SK-N-SH treated with all-trans-retinoic acid at 6 μM for 48 hours (cell line): ENCODE measurements at regions not wholly inside any gene's neighbourhood (a gene's known extent, or its start where the extent isn't known, plus 50 kb on each side); places are given as distances from the start of the nearest gene placed in this dataset.

ENCODE experiments used
- ATAC-seq: fragments of 200-7000 bp; cut with Tn5 transposase; 3 replicates; pipeline ENCODE4 v1.9.1; 2020; ENCODE audit warnings: mild to moderate bottlenecking, moderate library complexity
- ARNTL ChIP-seq: fragments of 450-650 bp; formaldehyde crosslinking; IDR thresholded peaks from 2 replicates; pipeline ENCODE4 v1.5.0; 2020; ENCODE audit warnings: low read depth, mild to moderate bottlenecking, moderate library complexity, borderline replicate concordance
- BACH2 ChIP-seq: fragments of 250-450 bp; sonication (Bioruptor Pico); IDR thresholded peaks from 2 replicates; pipeline ENCODE4 v1.9.0; 2021; ENCODE audit warnings: mild to moderate bottlenecking, borderline replicate concordance
- CSDC2 ChIP-seq: fragments of 250-450 bp; sonication (Bioruptor Pico); IDR thresholded peaks from 2 replicates; pipeline ENCODE4 v1.5.0; 2020; ENCODE audit warnings: mild to moderate bottlenecking, moderate library complexity
- ESRRG ChIP-seq: fragments of 250-450 bp; sonication (Bioruptor Pico); IDR thresholded peaks from 2 replicates; pipeline ENCODE4 v1.6.1; 2021; ENCODE audit warnings: mild to moderate bottlenecking
- GLIS3 ChIP-seq: fragments of 250-450 bp; sonication (Bioruptor Pico); IDR thresholded peaks from 2 replicates; pipeline ENCODE4 v1.5.0; 2020; ENCODE audit warnings: mild to moderate bottlenecking, moderate library complexity
- ISL1 ChIP-seq: fragments of 250-450 bp; sonication (Bioruptor Pico); IDR thresholded peaks from 2 replicates; pipeline ENCODE4 v2.1.2; 2022; ENCODE audit warnings: mild to moderate bottlenecking, moderate library complexity
- OSR1 ChIP-seq: fragments of 250-450 bp; sonication (Bioruptor Pico); IDR thresholded peaks from 2 replicates; pipeline ENCODE4 v1.8.0; 2022; ENCODE audit warnings: moderate library complexity, mild to moderate bottlenecking, inconsistent platforms
- PPARA ChIP-seq: fragments of 250-450 bp; sonication (Bioruptor Pico); IDR thresholded peaks from 2 replicates; pipeline ENCODE4 v1.5.0; 2020; ENCODE audit warnings: mild to moderate bottlenecking, borderline replicate concordance
- RARB ChIP-seq: fragments of 250-450 bp; sonication (Bioruptor Pico); IDR thresholded peaks from 2 replicates; pipeline ENCODE4 v1.8.0; 2021; ENCODE audit warnings: mild to moderate bottlenecking, moderate library complexity
- SNAI2 ChIP-seq: fragments of 250-450 bp; sonication (Bioruptor Pico); IDR thresholded peaks from 2 replicates; pipeline ENCODE4 v1.5.0; 2020; ENCODE audit warnings: mild to moderate bottlenecking, moderate library complexity
- TCF4 ChIP-seq: fragments of 250-450 bp; sonication (Bioruptor Pico); IDR thresholded peaks from 2 replicates; pipeline ENCODE4 v1.8.0; 2021; ENCODE audit warnings: mild to moderate bottlenecking, moderate library complexity, borderline replicate concordance
- TOX ChIP-seq: fragments of 250-450 bp; sonication (Bioruptor Pico); IDR thresholded peaks from 2 replicates; pipeline ENCODE4 v1.8.0; 2021; ENCODE audit warnings: mild to moderate bottlenecking, moderate library complexity, borderline replicate concordance
- ZC3H10 ChIP-seq: fragments of 250-450 bp; sonication (Bioruptor Pico); IDR thresholded peaks from 2 replicates; pipeline ENCODE4 v1.5.1; 2021; ENCODE audit warnings: mild to moderate bottlenecking, moderate library complexity
- ZFP3 ChIP-seq: fragments of 250-450 bp; sonication (Bioruptor Pico); IDR thresholded peaks from 2 replicates; pipeline ENCODE4 v1.5.0; 2020; ENCODE audit warnings: mild to moderate bottlenecking, moderate library complexity
- ZFP30 ChIP-seq: fragments of 450-650 bp; formaldehyde crosslinking; IDR thresholded peaks from 2 replicates; pipeline ENCODE4 v1.5.0; 2022; ENCODE audit warnings: mild to moderate bottlenecking, moderate library complexity
- ZNF565 ChIP-seq: fragments of 450-650 bp; formaldehyde crosslinking; conservative IDR thresholded peaks from 2 replicates; pipeline ENCODE4 v1.5.0; 2020; ENCODE audit warnings: low read depth, mild to moderate bottlenecking, moderate library complexity
- ZNF70 ChIP-seq: fragments of 450-650 bp; formaldehyde crosslinking; IDR thresholded peaks from 2 replicates; pipeline ENCODE4 v1.5.0; 2020; ENCODE audit warnings: mild to moderate bottlenecking, moderate library complexity
- ZNF8 ChIP-seq: fragments of 450-650 bp; formaldehyde crosslinking; IDR thresholded peaks from 2 replicates; pipeline ENCODE4 v1.5.0; 2020; ENCODE audit warnings: mild to moderate bottlenecking, moderate library complexity
- TF ChIP-seq, protein P1 (sequence below): fragments of 250-450 bp; sonication (Bioruptor Pico); IDR thresholded peaks from 2 replicates; pipeline ENCODE4 v1.8.0; 2021; ENCODE audit warnings: low read depth, mild to moderate bottlenecking, moderate library complexity, borderline replicate concordance
- TF ChIP-seq, protein P2 (sequence below): fragments of 250-450 bp; sonication (Bioruptor Pico); IDR thresholded peaks from 2 replicates; pipeline ENCODE4 v1.5.1; 2021; ENCODE audit warnings: mild to moderate bottlenecking, moderate library complexity
- TF ChIP-seq, protein P3 (sequence below): fragments of 250-450 bp; sonication (Bioruptor Pico); IDR thresholded peaks from 2 replicates; pipeline ENCODE4 v1.5.0; 2020; ENCODE audit warnings: mild to moderate bottlenecking, moderate library complexity
- TF ChIP-seq, protein P4 (sequence below): fragments of 250-450 bp; sonication (Bioruptor Pico); IDR thresholded peaks from 2 replicates; pipeline ENCODE4 v1.5.1; 2020; ENCODE audit warnings: low read depth, mild to moderate bottlenecking, moderate library complexity
- TF ChIP-seq, protein P5 (sequence below): fragments of 250-450 bp; sonication (Bioruptor Pico); IDR thresholded peaks from 2 replicates; pipeline ENCODE4 v1.8.0; 2020; ENCODE audit warnings: mild to moderate bottlenecking, moderate library complexity, borderline replicate concordance

DNA sequence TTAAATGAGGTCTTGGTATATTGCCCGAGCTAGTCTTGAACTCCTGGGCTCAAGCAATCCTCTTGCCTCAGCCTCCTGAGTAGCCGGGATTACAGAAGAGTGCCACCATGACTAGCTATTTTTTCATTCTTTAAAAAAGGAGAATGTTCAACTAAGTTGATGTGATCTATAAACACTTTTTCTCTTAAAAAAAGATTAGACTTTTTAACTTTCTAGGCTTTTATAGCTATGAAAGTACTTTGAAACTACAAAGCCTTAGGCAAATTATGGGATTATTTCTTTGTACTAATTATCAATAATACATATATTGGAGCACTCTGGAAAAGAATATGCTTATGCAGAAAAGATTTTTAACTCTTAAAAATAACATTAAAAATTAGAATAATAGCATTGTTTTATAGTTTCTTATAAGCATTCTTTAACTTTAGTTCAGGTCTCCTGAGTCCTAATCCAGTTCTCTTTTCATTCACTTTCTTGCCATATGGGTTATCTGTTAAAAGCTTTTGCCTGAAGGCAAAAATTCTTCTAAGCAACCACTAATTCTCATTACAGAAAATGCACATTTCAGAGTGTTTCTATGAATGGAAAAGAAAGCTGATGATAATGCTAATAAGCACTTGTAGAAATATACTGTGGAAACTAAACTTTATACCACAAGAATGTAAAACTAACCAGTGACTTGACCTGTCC is 87.8 kb downstream of the DPPA2 start:
- ATAC-seq: no peak
- no peak for TF ChIP-seq OSR1 (CRISPR knock-in tag)
- no peak for TF ChIP-seq ZFP3
- TF ChIP-seq GLIS3 (CRISPR knock-in tag): no peak
- no peak for TF ChIP-seq ISL1 (CRISPR knock-in tag)
- TF ChIP-seq BACH2: no peak
- no peak for TF ChIP-seq RARB (CRISPR knock-in tag)
- TF ChIP-seq TOX (CRISPR knock-in tag): no peak
- TF ChIP-seq, protein P1, sequence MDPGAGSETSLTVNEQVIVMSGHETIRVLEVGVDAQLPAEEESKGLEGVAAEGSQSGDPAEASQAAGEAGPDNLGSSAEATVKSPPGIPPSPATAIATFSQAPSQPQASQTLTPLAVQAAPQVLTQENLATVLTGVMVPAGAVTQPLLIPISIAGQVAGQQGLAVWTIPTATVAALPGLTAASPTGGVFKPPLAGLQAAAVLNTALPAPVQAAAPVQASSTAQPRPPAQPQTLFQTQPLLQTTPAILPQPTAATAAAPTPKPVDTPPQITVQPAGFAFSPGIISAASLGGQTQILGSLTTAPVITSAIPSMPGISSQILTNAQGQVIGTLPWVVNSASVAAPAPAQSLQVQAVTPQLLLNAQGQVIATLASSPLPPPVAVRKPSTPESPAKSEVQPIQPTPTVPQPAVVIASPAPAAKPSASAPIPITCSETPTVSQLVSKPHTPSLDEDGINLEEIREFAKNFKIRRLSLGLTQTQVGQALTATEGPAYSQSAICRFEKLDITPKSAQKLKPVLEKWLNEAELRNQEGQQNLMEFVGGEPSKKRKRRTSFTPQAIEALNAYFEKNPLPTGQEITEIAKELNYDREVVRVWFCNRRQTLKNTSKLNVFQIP (CRISPR knock-in tag): no peak
- no peak for TF ChIP-seq PPARA (CRISPR knock-in tag)
- no peak for TF ChIP-seq ZNF8 (CRISPR knock-in tag)
- TF ChIP-seq ESRRG (CRISPR knock-in tag): no peak
- TF ChIP-seq ZFP30 (CRISPR knock-in tag): no peak
- TF ChIP-seq SNAI2: no peak
- no peak for TF ChIP-seq ZNF70 (CRISPR knock-in tag)

DNA sequence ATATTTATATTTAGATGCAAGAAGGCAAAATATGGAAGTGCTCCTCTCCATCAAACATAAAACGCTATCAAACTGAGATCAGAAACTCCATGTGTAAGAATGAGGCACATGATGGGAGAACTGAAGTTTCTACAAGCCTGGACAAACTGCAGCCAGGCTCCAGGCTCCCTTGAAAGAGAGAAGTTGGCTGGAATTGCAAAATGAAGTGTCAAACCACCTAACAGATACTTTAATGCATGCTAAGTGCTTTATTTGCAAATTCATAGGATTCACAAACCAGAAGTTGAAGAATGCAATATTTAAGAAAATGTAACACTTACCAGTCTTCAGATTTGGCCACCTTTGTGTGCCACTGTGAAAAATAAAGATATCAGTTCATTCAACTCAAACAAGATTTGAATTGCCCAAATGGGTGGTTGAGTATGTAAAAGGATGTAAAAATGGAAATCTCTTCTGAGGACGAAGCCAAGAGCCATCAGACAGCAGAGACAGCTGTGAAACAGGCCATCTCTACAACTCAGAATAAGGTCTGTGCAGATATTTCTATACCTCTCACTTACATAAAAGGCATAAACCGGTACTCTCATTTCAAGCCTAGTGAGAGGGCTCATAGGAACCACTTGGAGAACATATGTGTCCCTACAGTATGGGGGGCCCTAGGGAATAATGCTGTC is 87.0 kb downstream of the DPPA2 start:
- TF ChIP-seq BACH2 (no peak), ARNTL (CRISPR knock-in tag) (no peak), ESRRG (CRISPR knock-in tag) (no peak), PPARA (CRISPR knock-in tag) (no peak), TOX (CRISPR knock-in tag) (no peak), ZNF565 (CRISPR knock-in tag) (no peak), SNAI2 (no peak), CSDC2 (no peak), ISL1 (CRISPR knock-in tag) (no peak), ZFP3 (no peak), TCF4 (CRISPR knock-in tag) (no peak), OSR1 (CRISPR knock-in tag) (no peak), ZC3H10 (CRISPR knock-in tag) (no peak), GLIS3 (CRISPR knock-in tag) (no peak)
- TF ChIP-seq, protein P2, sequence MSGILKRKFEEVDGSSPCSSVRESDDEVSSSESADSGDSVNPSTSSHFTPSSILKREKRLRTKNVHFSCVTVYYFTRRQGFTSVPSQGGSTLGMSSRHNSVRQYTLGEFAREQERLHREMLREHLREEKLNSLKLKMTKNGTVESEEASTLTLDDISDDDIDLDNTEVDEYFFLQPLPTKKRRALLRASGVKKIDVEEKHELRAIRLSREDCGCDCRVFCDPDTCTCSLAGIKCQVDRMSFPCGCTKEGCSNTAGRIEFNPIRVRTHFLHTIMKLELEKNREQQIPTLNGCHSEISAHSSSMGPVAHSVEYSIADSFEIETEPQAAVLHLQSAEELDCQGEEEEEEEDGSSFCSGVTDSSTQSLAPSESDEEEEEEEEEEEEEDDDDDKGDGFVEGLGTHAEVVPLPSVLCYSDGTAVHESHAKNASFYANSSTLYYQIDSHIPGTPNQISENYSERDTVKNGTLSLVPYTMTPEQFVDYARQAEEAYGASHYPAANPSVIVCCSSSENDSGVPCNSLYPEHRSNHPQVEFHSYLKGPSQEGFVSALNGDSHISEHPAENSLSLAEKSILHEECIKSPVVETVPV: no peak
- TF ChIP-seq, protein P3, sequence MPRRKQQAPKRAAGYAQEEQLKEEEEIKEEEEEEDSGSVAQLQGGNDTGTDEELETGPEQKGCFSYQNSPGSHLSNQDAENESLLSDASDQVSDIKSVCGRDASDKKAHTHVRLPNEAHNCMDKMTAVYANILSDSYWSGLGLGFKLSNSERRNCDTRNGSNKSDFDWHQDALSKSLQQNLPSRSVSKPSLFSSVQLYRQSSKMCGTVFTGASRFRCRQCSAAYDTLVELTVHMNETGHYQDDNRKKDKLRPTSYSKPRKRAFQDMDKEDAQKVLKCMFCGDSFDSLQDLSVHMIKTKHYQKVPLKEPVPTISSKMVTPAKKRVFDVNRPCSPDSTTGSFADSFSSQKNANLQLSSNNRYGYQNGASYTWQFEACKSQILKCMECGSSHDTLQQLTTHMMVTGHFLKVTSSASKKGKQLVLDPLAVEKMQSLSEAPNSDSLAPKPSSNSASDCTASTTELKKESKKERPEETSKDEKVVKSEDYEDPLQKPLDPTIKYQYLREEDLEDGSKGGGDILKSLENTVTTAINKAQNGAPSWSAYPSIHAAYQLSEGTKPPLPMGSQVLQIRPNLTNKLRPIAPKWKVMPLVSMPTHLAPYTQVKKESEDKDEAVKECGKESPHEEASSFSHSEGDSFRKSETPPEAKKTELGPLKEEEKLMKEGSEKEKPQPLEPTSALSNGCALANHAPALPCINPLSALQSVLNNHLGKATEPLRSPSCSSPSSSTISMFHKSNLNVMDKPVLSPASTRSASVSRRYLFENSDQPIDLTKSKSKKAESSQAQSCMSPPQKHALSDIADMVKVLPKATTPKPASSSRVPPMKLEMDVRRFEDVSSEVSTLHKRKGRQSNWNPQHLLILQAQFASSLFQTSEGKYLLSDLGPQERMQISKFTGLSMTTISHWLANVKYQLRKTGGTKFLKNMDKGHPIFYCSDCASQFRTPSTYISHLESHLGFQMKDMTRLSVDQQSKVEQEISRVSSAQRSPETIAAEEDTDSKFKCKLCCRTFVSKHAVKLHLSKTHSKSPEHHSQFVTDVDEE (CRISPR knock-in tag): no peak
- TF ChIP-seq, protein P4, sequence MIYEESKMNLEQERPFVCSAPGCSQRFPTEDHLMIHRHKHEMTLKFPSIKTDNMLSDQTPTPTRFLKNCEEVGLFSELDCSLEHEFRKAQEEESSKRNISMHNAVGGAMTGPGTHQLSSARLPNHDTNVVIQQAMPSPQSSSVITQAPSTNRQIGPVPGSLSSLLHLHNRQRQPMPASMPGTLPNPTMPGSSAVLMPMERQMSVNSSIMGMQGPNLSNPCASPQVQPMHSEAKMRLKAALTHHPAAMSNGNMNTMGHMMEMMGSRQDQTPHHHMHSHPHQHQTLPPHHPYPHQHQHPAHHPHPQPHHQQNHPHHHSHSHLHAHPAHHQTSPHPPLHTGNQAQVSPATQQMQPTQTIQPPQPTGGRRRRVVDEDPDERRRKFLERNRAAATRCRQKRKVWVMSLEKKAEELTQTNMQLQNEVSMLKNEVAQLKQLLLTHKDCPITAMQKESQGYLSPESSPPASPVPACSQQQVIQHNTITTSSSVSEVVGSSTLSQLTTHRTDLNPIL (CRISPR knock-in tag): no peak
- TF ChIP-seq, protein P5, sequence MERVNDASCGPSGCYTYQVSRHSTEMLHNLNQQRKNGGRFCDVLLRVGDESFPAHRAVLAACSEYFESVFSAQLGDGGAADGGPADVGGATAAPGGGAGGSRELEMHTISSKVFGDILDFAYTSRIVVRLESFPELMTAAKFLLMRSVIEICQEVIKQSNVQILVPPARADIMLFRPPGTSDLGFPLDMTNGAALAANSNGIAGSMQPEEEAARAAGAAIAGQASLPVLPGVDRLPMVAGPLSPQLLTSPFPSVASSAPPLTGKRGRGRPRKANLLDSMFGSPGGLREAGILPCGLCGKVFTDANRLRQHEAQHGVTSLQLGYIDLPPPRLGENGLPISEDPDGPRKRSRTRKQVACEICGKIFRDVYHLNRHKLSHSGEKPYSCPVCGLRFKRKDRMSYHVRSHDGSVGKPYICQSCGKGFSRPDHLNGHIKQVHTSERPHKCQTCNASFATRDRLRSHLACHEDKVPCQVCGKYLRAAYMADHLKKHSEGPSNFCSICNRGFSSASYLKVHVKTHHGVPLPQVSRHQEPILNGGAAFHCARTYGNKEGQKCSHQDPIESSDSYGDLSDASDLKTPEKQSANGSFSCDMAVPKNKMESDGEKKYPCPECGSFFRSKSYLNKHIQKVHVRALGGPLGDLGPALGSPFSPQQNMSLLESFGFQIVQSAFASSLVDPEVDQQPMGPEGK (CRISPR knock-in tag): no peak
- TF ChIP-seq, all 23 proteins: peak for 0
- no peak for ATAC-seq
